BLaER1 treated with 17β-estradiol and CSF1 and Interleukin-3, amounts not matched to agents 10 nM and 100 nM (cell line): ENCODE measurements at regions not wholly inside any gene's neighbourhood (a gene's known extent, or its start where the extent isn't known, plus 50 kb on each side); places are given as distances from the start of the nearest gene placed in this dataset.

ENCODE experiments used
- H3K27ac ChIP-seq, 11 experiments: shearing (Covaris generic); formaldehyde crosslinking; 2 replicates each; pipeline ENCODE4 v1.8.1; 2022
- H3K27me3 ChIP-seq, 11 experiments: shearing (Covaris generic); formaldehyde crosslinking; 2 replicates each; pipeline ENCODE4 v1.8.1; 2022
- H3K36me3 ChIP-seq, 11 experiments: shearing (Covaris generic); formaldehyde crosslinking; 2 replicates each; pipeline ENCODE4 v1.8.1; 2022
- H3K4me1 ChIP-seq, 10 experiments: shearing (Covaris generic); formaldehyde crosslinking; 2 replicates each; pipeline ENCODE4 v1.8.1; 2022
- H3K4me2 ChIP-seq, 11 experiments: shearing (Covaris generic); formaldehyde crosslinking; 2 replicates each; pipeline ENCODE4 v1.8.1; 2022
- H3K4me3 ChIP-seq, 10 experiments: shearing (Covaris generic); formaldehyde crosslinking; 2 replicates each; pipeline ENCODE4 v1.8.1; 2022
- H3K9ac ChIP-seq, 11 experiments: shearing (Covaris generic); formaldehyde crosslinking; 2 replicates each; pipeline ENCODE4 v1.8.1; 2022
- H3K9me3 ChIP-seq, 11 experiments: shearing (Covaris generic); formaldehyde crosslinking; replicated peaks in 1 of 11; 2 replicates each; pipeline ENCODE4 v1.8.1; 2022
- H4K20me1 ChIP-seq, 11 experiments: shearing (Covaris generic); formaldehyde crosslinking; 2 replicates each; pipeline ENCODE4 v1.8.1; 2022
- Cebpa-rat ChIP-seq, 11 experiments: shearing (Covaris generic); IDR thresholded peaks; 2 replicates each; pipeline ENCODE4 v1.8.1; 2022

- TF ChIP-seq Cebpa-rat (IDR thresholded peaks at IDR 0.05) = no peak
- Histone ChIP-seq H3K4me2 (no peak overlapping the region), H3K27me3 (no peaks in the 10 kb centered on the region), H3K4me1 (no peaks in the 10 kb centered on the region), H3K27ac (no peak overlapping the region), H3K9me3 (peaks cover 0 to 6% (median 0%) of the 10 kb centered on the region in 11 experiments; a peak in 2 of 22 replicates), H3K4me3 (no peak overlapping the region), H3K36me3 (no peaks in the 10 kb centered on the region), H4K20me1 (no peaks in the 10 kb centered on the region), H3K9ac (no peak overlapping the region)
These were observed 171.2 kb upstream of the TSHZ2 start for GRCh38 chr20:52800734-52801627.

DNA sequence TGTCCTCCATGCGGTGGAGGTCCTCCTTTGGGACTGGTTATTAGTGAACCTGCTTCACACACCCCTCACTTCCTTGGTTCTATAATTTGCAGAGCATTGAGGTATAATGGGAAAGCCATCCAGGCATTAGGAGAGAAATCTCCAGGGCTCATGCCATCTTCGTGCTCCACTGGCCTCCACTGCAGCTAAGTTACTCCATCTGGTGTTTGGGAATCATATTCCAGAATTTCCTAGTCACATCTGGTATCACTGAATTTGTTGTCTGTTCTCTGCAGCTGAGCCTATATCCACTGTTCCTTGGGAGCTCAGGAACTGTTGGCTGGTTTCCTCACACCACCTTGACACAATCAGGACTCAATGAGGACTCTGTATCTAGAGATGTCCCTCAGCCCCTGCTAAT lies 173.0 kb upstream of the TSHZ2 start:
- TF ChIP-seq Cebpa-rat (IDR thresholded peaks at IDR 0.05) = no peak
- Histone ChIP-seq H3K27me3 (no peaks in the 10 kb centered on the region), H3K4me3 (no peak overlapping the region), H3K9ac (no peak overlapping the region), H3K27ac (no peak overlapping the region), H3K4me2 (no peak overlapping the region), H3K9me3 (peaks cover 0 to 6% (median 0%) of the 10 kb centered on the region in 11 experiments; a peak in 2 of 22 replicates), H3K4me1 (no peaks in the 10 kb centered on the region), H4K20me1 (no peaks in the 10 kb centered on the region), H3K36me3 (no peaks in the 10 kb centered on the region)

- H3K9me3 ChIP-seq = peaks cover 0 to 6% (median 0%) of the 10 kb centered on the region in 11 experiments; a peak in 2 of 22 replicates
- H3K4me3 ChIP-seq = no peak overlapping the region
- no peaks in the 10 kb centered on the region for H3K27me3 ChIP-seq
These were observed 174.0 kb upstream of the TSHZ2 start for GRCh38 chr20:52798124-52798523.

GRCh38 chr20:52794853-52795252 lies 177.3 kb upstream of the TSHZ2 start:
- Histone ChIP-seq H3K36me3 (no peaks in the 10 kb centered on the region), H3K9ac (no peak overlapping the region), H3K4me3 (no peak overlapping the region), H3K27me3 (no peaks in the 10 kb centered on the region), H3K4me1 (peaks cover 0 to 16% (median 8%) of the 10 kb centered on the region in 10 experiments; a peak in 8 of 20 replicates), H3K4me2 (no peak overlapping the region), H3K27ac (no peak overlapping the region), H4K20me1 (no peaks in the 10 kb centered on the region), H3K9me3 (no peaks in the 10 kb centered on the region)
- no peak for TF ChIP-seq Cebpa-rat (IDR thresholded peaks at IDR 0.05)

More at GRCh38 chr20:52798124-52798523, 174.0 kb upstream of the TSHZ2 start:
- H3K27ac ChIP-seq = no peak overlapping the region
- H4K20me1 ChIP-seq = no peaks in the 10 kb centered on the region
- H3K36me3 ChIP-seq = no peaks in the 10 kb centered on the region
- no peak overlapping the region for H3K9ac ChIP-seq
- no peak for TF ChIP-seq Cebpa-rat (IDR thresholded peaks at IDR 0.05)
- H3K4me1 ChIP-seq = no peaks in the 10 kb centered on the region
- H3K4me2 ChIP-seq = no peak overlapping the region

GRCh38 chr20:52793339-52793963 lies 178.7 kb upstream of the TSHZ2 start:
- Histone ChIP-seq H3K36me3 (no peaks in the 10 kb centered on the region), H3K4me3 (no peak overlapping the region), H3K4me2 (no peak overlapping the region), H4K20me1 (no peaks in the 10 kb centered on the region), H3K4me1 (peaks cover 0 to 17% (median 8%) of the 10 kb centered on the region in 10 experiments; a peak in 8 of 20 replicates), H3K27ac (no peak overlapping the region), H3K9me3 (no peaks in the 10 kb centered on the region), H3K9ac (no peak overlapping the region), H3K27me3 (no peaks in the 10 kb centered on the region)
- TF ChIP-seq Cebpa-rat (IDR thresholded peaks at IDR 0.05) = no peak

- Histone ChIP-seq H3K36me3 (no peaks in the 10 kb centered on the region), H3K4me3 (no peak overlapping the region), H3K9me3 (no peaks in the 10 kb centered on the region), H3K9ac (no peak overlapping the region), H3K4me1 (peaks cover 0 to 27% (median 12%) of the 10 kb centered on the region in 10 experiments; a peak in 11 of 20 replicates), H3K27me3 (no peaks in the 10 kb centered on the region), H4K20me1 (no peaks in the 10 kb centered on the region), H3K27ac (no peak overlapping the region; a peak in 1 of 22 replicates), H3K4me2 (peak overlapping the region in 7 of 11 experiments; percentile 8 to 57 (median 31); a peak in 9 of 22 replicates)
- TF ChIP-seq Cebpa-rat (IDR thresholded peaks at IDR 0.05) = no peak
These were observed 181.1 kb upstream of the TSHZ2 start for GRCh38 chr20:52791091-52791490.

GRCh38 chr20:52789716-52790115 lies 182.4 kb upstream of the TSHZ2 start:
- H3K27me3 ChIP-seq = no peaks in the 10 kb centered on the region
- H3K4me3 ChIP-seq = no peak overlapping the region
- no peak overlapping the region for H3K4me2 ChIP-seq
- peaks cover 0 to 27% (median 12%) of the 10 kb centered on the region in 10 experiments; a peak in 11 of 20 replicates for H3K4me1 ChIP-seq
- no peaks in the 10 kb centered on the region for H4K20me1 ChIP-seq
- no peak overlapping the region for H3K9ac ChIP-seq
- TF ChIP-seq Cebpa-rat (IDR thresholded peaks at IDR 0.05) = no peak
- no peak overlapping the region for H3K27ac ChIP-seq
- H3K36me3 ChIP-seq = no peaks in the 10 kb centered on the region
- peaks cover 0 to 2% (median 0%) of the 10 kb centered on the region in 11 experiments; a peak in 2 of 22 replicates for H3K9me3 ChIP-seq

DNA sequence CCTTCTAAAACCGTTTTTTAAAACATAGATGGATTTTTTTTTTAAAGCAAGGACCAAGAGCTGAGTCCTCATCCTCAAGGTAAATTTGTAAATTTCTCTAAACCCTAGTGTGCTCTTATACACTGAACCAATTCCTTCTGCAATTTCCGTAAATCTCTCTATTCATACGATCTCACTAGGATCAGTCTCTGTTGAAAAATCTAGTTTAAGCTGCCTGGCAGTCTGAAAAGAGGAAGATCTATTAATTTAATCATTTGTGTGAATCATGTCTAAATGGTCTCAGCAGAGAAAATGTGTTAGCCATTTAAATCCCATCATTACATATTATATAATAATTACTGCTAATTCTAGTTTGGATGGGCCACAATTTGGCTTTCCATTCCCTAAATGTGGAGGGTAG lies 184.2 kb upstream of the TSHZ2 start:
- no peak overlapping the region for H3K4me2 ChIP-seq
- H3K4me3 ChIP-seq = no peak overlapping the region
- no peaks in the 10 kb centered on the region for H3K36me3 ChIP-seq
- no peak for TF ChIP-seq Cebpa-rat (IDR thresholded peaks at IDR 0.05)
- no peak overlapping the region for H3K9ac ChIP-seq
- peaks cover 0 to 10% (median 0%) of the 10 kb centered on the region in 11 experiments; a peak in 5 of 22 replicates for H3K9me3 ChIP-seq
- no peaks in the 10 kb centered on the region for H4K20me1 ChIP-seq
- H3K27ac ChIP-seq = no peak overlapping the region
- H3K4me1 ChIP-seq = peaks cover 0 to 27% (median 12%) of the 10 kb centered on the region in 10 experiments; a peak in 11 of 20 replicates
- H3K27me3 ChIP-seq = no peaks in the 10 kb centered on the region

DNA sequence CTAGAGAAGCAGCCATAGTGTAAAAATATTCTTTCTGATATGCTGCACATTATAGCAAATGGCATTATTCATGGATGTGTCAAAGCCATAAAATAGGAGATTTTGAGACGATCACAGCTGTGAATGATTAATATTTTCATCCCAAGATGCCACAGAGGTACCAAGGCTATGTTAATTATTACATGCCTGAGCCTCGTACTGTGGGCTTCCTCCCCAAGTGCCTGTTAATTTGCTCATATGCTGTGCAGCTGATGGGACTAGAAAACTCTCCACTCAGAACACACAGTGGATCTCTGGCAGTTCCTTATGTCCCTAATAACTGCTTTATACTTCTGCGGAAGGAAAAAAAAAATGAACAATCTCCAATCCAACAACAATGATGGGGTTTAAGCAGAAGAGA lies 184.9 kb upstream of the TSHZ2 start:
- H3K9ac ChIP-seq = no peak overlapping the region
- H4K20me1 ChIP-seq = no peaks in the 10 kb centered on the region
- H3K9me3 ChIP-seq = peaks cover 0 to 10% (median 0%) of the 10 kb centered on the region in 11 experiments; a peak in 5 of 22 replicates
- H3K36me3 ChIP-seq = no peaks in the 10 kb centered on the region
- H3K4me3 ChIP-seq = no peak overlapping the region
- H3K27me3 ChIP-seq = no peaks in the 10 kb centered on the region
- H3K4me1 ChIP-seq = peaks cover 0 to 27% (median 12%) of the 10 kb centered on the region in 10 experiments; a peak in 11 of 20 replicates
- no peak for TF ChIP-seq Cebpa-rat (IDR thresholded peaks at IDR 0.05)
- H3K4me2 ChIP-seq = peak overlapping the region in 3 of 11 experiments; percentile 53 to 55 (median 54); a peak in 5 of 22 replicates
- H3K27ac ChIP-seq = no peak overlapping the region
